ENCODE measurements at regions not wholly inside any gene's neighbourhood (a gene's known extent, or its start where the extent isn't known, plus 50 kb on each side); places are given as distances from the start of the nearest gene placed in this dataset.

GRCh38 chr13:27847669-27848068, 55.4 kb downstream of the GSX1 start:
- no peak for DNase-seq

GRCh38 chr13:27851096-27851850, 59.0 kb downstream of the GSX1 start:
- no peak for DNase-seq

GRCh38 chr13:27852491-27852890, 60.2 kb downstream of the GSX1 start:
- DNase-seq: no peak

GRCh38 chr13:27853335-27853734, 61.1 kb downstream of the GSX1 start:
- no peak for DNase-seq

GRCh38 chr13:27853861-27854260, 61.6 kb downstream of the GSX1 start:
- no peak for DNase-seq

GRCh38 chr13:27854606-27855005, 62.3 kb downstream of the GSX1 start:
- no peak for DNase-seq

- DNase-seq: no peak
Measured at GRCh38 chr13:27855381-27855780, 63.1 kb downstream of the GSX1 start.

- DNase-seq: no peak
Measured at GRCh38 chr13:27857282-27857681, 62.5 kb upstream of the PDX1 start.

- no peak for DNase-seq
Measured at GRCh38 chr13:27858046-27858445, 61.8 kb upstream of the PDX1 start.

- DNase-seq: no peak
Measured at GRCh38 chr13:27860743-27861142, 59.1 kb upstream of the PDX1 start.

- DNase-seq: no peak
Measured at GRCh38 chr13:27861165-27861564, 58.6 kb upstream of the PDX1 start.

GRCh38 chr13:27868641-27869435, 51.0 kb upstream of the PDX1 start:
- DNase-seq: peak; percentile 3

GRCh38 chr13:27869436-27870095, 50.2 kb upstream of the PDX1 start:
- no peak for DNase-seq

Data from HCEC 1CT (cell line).